GM23338 (cell line): ENCODE measurements at regions not wholly inside any gene's neighbourhood (a gene's known extent, or its start where the extent isn't known, plus 50 kb on each side); places are given as distances from the start of the nearest gene placed in this dataset.

ENCODE experiments used
- ATAC-seq: fragments of 200-7000 bp; cut with Tn5 transposase; 3 replicates; pipeline ENCODE4 v1.9.1; 2020
- DNase-seq: peaks from one replicate; pipeline ENCODE4 v3.0.0-alpha.2; 2015; ENCODE audit warnings: low spot score
- H2AFZ ChIP-seq: fragments of 200-600 bp; sonication (generic); 2 replicates; pipeline ENCODE4 v1.8.0; 2016; ENCODE audit warnings: antibody characterized with exemption, mild to moderate bottlenecking, moderate library complexity
- H3F3A ChIP-seq: fragments of 200-600 bp; sonication (generic); replicated peaks from 2 replicates; pipeline ENCODE4 v1.8.0; 2017; ENCODE audit warnings: antibody characterized with exemption, mixed run types, low read depth
- H3K27ac ChIP-seq: fragments of 200-600 bp; sonication (generic); 2 replicates; pipeline ENCODE4 v1.6.1; 2016; ENCODE audit warnings: low read depth
- H3K27me3 ChIP-seq: fragments of 200-600 bp; sonication (generic); 2 replicates; pipeline ENCODE4 v1.8.0; 2016; ENCODE audit warnings: mild to moderate bottlenecking, mixed run types, moderate library complexity; ENCODE audit not compliant: insufficient read depth
- H3K36me3 ChIP-seq: fragments of 200-600 bp; sonication (generic); 2 replicates; pipeline ENCODE4 v1.8.0; 2016; ENCODE audit warnings: mild to moderate bottlenecking; ENCODE audit not compliant: insufficient read depth
- H3K4me1 ChIP-seq: fragments of 200-600 bp; sonication (generic); 2 replicates; pipeline ENCODE4 v1.8.0; 2016; ENCODE audit warnings: mild to moderate bottlenecking, moderate library complexity; ENCODE audit not compliant: insufficient read depth
- H3K4me2 ChIP-seq: fragments of 200-600 bp; sonication (generic); 2 replicates; pipeline ENCODE4 v1.7.1; 2017; ENCODE audit warnings: mixed run types
- H3K4me3 ChIP-seq: fragments of 200-600 bp; sonication (generic); 2 replicates; pipeline ENCODE4 v1.6.1; 2016; ENCODE audit warnings: mixed run types
- H3K79me2 ChIP-seq: fragments of 200-600 bp; sonication (generic); replicated peaks from 2 replicates; pipeline ENCODE4 v1.8.0; 2017; ENCODE audit warnings: mild to moderate bottlenecking; ENCODE audit not compliant: insufficient read depth
- H3K9me2 ChIP-seq: fragments of 200-600 bp; sonication (generic); 2 replicates; pipeline ENCODE4 v1.8.0; 2017; ENCODE audit not compliant: insufficient read depth
- H4K20me1 ChIP-seq: fragments of 200-600 bp; sonication (generic); replicated peaks from 2 replicates; pipeline ENCODE4 v1.8.0; 2017; ENCODE audit warnings: mild to moderate bottlenecking; ENCODE audit not compliant: insufficient read depth
- H3K27ac Mint-ChIP-seq: 2 replicates; pipeline ENCODE4 v1.8.0; 2020; ENCODE audit warnings: inconsistent platforms, mild to moderate bottlenecking, moderate library complexity, mixed read lengths
- H3K27me3 Mint-ChIP-seq: 3 replicates; pipeline ENCODE4 v1.8.0; 2022; ENCODE audit warnings: low read depth, mild to moderate bottlenecking, moderate library complexity, mixed read lengths, inconsistent platforms; ENCODE audit not compliant: insufficient read depth, poor library complexity
- H3K36me3 Mint-ChIP-seq: 3 replicates; pipeline ENCODE4 v1.8.0; 2021; ENCODE audit warnings: low read depth, mild to moderate bottlenecking, inconsistent platforms, moderate library complexity, mixed read lengths
- H3K4me1 Mint-ChIP-seq: 3 replicates; pipeline ENCODE4 v1.8.0; 2020; ENCODE audit warnings: mild to moderate bottlenecking, inconsistent platforms, mixed read lengths
- H3K4me3 Mint-ChIP-seq: 3 replicates; pipeline ENCODE4 v1.8.0; 2021; ENCODE audit warnings: moderate library complexity, mild to moderate bottlenecking, inconsistent platforms, mixed read lengths
- H3K9me3 Mint-ChIP-seq: 3 replicates; pipeline ENCODE4 v1.8.0; 2020; ENCODE audit warnings: moderate library complexity, mild to moderate bottlenecking, inconsistent platforms, mixed read lengths
- CREB1 ChIP-seq: fragments of 250-450 bp; sonication (Bioruptor Pico); IDR thresholded peaks from 2 replicates; pipeline ENCODE4 v1.5.0; 2020; ENCODE audit warnings: low read depth, mild to moderate bottlenecking, moderate library complexity
- ETS1 ChIP-seq: IDR thresholded peaks from 2 replicates; pipeline ENCODE4 v1.6.1; 2016; ENCODE audit warnings: antibody characterized with exemption
- EZH2 ChIP-seq: fragments of 200-600 bp; sonication (generic); IDR thresholded peaks from one replicate; pipeline ENCODE4 v1.8.0; 2017; ENCODE audit warnings: antibody characterized with exemption, mild to moderate bottlenecking, low read depth; ENCODE audit not compliant: unreplicated experiment
- NANOG ChIP-seq: IDR thresholded peaks from 2 replicates; pipeline ENCODE4 v1.6.1; 2016; ENCODE audit warnings: antibody characterized with exemption, borderline replicate concordance
- REST ChIP-seq: IDR thresholded peaks from one replicate; pipeline ENCODE4 v1.6.1; 2018; ENCODE audit warnings: antibody characterized with exemption; ENCODE audit not compliant: unreplicated experiment
- ZNF114 ChIP-seq: fragments of 250-450 bp; sonication (Bioruptor Pico); IDR thresholded peaks from 2 replicates; pipeline ENCODE4 v1.5.0; 2020; ENCODE audit warnings: mild to moderate bottlenecking, moderate library complexity
- TF ChIP-seq, protein P1 (sequence below): fragments of 250-450 bp; sonication (Bioruptor Pico); IDR thresholded peaks from 2 replicates; pipeline ENCODE4 v1.5.0; 2020; ENCODE audit warnings: mild to moderate bottlenecking, moderate library complexity

- H3K9me3 Mint-ChIP-seq = no peaks in the 10 kb centered on the region
- no peaks in the 10 kb centered on the region for H3F3A ChIP-seq
- no peaks in the 10 kb centered on the region for H4K20me1 ChIP-seq
- H3K4me3 ChIP-seq = no peak overlapping the region
- H3K9me2 ChIP-seq = no peaks in the 10 kb centered on the region; the same call in 1 of the 2 replicates
- peaks cover 11% of the 10 kb centered on the region; the same call in 2 of the 3 replicates for H3K4me1 Mint-ChIP-seq
- no peak overlapping the region for H2AFZ ChIP-seq
- peaks cover 6% of the 10 kb centered on the region for H3K27me3 Mint-ChIP-seq
- H3K4me1 ChIP-seq = no peaks in the 10 kb centered on the region; the same call in 1 of the 2 replicates
- no peaks in the 10 kb centered on the region for H3K36me3 ChIP-seq
- no peaks in the 10 kb centered on the region for H3K27me3 ChIP-seq
- H3K79me2 ChIP-seq = no peaks in the 10 kb centered on the region
- no peak overlapping the region for H3K4me2 ChIP-seq
- ATAC-seq (no peak), DNase-seq (no peak)
- no peak overlapping the region for H3K4me3 Mint-ChIP-seq
- no peaks in the 10 kb centered on the region for H3K36me3 Mint-ChIP-seq
- H3K27ac Mint-ChIP-seq = no peak overlapping the region
- TF ChIP-seq CREB1 (CRISPR knock-in tag) (no peak), ETS1 (no peak), NANOG (no peak), ZNF114 (CRISPR knock-in tag) (no peak), REST (no peak), EZH2 (no peak)
- TF ChIP-seq, protein P1, sequence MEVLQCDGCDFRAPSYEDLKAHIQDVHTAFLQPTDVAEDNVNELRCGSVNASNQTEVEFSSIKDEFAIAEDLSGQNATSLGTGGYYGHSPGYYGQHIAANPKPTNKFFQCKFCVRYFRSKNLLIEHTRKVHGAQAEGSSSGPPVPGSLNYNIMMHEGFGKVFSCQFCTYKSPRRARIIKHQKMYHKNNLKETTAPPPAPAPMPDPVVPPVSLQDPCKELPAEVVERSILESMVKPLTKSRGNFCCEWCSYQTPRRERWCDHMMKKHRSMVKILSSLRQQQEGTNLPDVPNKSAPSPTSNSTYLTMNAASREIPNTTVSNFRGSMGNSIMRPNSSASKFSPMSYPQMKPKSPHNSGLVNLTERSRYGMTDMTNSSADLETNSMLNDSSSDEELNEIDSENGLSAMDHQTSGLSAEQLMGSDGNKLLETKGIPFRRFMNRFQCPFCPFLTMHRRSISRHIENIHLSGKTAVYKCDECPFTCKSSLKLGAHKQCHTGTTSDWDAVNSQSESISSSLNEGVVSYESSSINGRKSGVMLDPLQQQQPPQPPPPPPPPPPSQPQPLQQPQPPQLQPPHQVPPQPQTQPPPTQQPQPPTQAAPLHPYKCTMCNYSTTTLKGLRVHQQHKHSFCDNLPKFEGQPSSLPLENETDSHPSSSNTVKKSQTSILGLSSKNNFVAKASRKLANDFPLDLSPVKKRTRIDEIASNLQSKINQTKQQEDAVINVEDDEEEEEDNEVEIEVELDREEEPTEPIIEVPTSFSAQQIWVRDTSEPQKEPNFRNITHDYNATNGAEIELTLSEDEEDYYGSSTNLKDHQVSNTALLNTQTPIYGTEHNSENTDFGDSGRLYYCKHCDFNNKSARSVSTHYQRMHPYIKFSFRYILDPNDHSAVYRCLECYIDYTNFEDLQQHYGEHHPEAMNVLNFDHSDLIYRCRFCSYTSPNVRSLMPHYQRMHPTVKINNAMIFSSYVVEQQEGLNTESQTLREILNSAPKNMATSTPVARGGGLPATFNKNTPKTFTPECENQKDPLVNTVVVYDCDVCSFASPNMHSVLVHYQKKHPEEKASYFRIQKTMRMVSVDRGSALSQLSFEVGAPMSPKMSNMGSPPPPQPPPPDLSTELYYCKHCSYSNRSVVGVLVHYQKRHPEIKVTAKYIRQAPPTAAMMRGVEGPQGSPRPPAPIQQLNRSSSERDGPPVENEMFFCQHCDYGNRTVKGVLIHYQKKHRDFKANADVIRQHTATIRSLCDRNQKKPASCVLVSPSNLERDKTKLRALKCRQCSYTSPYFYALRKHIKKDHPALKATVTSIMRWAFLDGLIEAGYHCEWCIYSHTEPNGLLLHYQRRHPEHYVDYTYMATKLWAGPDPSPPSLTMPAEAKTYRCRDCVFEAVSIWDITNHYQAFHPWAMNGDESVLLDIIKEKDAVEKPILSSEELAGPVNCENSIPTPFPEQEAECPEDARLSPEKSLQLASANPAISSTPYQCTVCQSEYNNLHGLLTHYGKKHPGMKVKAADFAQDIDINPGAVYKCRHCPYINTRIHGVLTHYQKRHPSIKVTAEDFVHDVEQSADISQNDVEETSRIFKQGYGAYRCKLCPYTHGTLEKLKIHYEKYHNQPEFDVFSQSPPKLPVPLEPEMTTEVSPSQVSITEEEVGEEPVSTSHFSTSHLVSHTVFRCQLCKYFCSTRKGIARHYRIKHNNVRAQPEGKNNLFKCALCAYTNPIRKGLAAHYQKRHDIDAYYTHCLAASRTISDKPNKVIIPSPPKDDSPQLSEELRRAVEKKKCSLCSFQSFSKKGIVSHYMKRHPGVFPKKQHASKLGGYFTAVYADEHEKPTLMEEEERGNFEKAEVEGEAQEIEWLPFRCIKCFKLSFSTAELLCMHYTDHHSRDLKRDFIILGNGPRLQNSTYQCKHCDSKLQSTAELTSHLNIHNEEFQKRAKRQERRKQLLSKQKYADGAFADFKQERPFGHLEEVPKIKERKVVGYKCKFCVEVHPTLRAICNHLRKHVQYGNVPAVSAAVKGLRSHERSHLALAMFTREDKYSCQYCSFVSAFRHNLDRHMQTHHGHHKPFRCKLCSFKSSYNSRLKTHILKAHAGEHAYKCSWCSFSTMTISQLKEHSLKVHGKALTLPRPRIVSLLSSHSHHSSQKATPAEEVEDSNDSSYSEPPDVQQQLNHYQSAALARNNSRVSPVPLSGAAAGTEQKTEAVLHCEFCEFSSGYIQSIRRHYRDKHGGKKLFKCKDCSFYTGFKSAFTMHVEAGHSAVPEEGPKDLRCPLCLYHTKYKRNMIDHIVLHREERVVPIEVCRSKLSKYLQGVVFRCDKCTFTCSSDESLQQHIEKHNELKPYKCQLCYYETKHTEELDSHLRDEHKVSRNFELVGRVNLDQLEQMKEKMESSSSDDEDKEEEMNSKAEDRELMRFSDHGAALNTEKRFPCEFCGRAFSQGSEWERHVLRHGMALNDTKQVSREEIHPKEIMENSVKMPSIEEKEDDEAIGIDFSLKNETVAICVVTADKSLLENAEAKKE (CRISPR knock-in tag) = no peak
- H3K27ac ChIP-seq = no peak overlapping the region
Measured at GRCh38 chr22:27214691-27215090, 557.3 kb downstream of the MIAT start.
